HEK293T (cell line): ENCODE measurements at regions not wholly inside any gene's neighbourhood (a gene's known extent, or its start where the extent isn't known, plus 50 kb on each side); places are given as distances from the start of the nearest gene placed in this dataset.

Experiments used
- CTCF ChIA-PET: fragments of 350-600 bp; formaldehyde crosslinking; extraction: SDS; loops from one replicate; lab custom pipeline; 2021; ENCODE audit warnings: antibody characterized with exemption, inconsistent platforms; lab: Yijun Ruan, JAX
- POLR2A ChIA-PET: fragments of 350-600 bp; formaldehyde crosslinking; extraction: SDS; loops from one replicate; lab custom pipeline; 2020; ENCODE audit warnings: antibody characterized with exemption, inconsistent platforms; lab: Yijun Ruan, JAX
- DNase-seq: peaks from one replicate; pipeline ENCODE4 v3.0.0; 2012; ENCODE audit warnings: mixed read lengths; ENCODE audit errors: extremely low spot score
- ARNT ChIP-seq: fragments of 450-650 bp; IDR thresholded peaks from 2 replicates; pipeline ENCODE4 v1.6.1; 2017; ENCODE audit warnings: mild to moderate bottlenecking
- BHLHE40 ChIP-seq: fragments of 450-650 bp; IDR thresholded peaks from 2 replicates; pipeline ENCODE4 v1.6.1; 2016; ENCODE audit warnings: mild to moderate bottlenecking, moderate library complexity, borderline replicate concordance
- CTBP1 ChIP-seq: fragments of 450-650 bp; IDR thresholded peaks from 2 replicates; pipeline ENCODE4 v1.6.1; 2016; ENCODE audit warnings: borderline replicate concordance
- ELF4 ChIP-seq: fragments of 450-650 bp; IDR thresholded peaks from 2 replicates; pipeline ENCODE4 v1.6.1; 2017; ENCODE audit warnings: antibody characterized with exemption
- FOXA1 ChIP-seq: fragments of 450-650 bp; IDR thresholded peaks from 2 replicates; pipeline ENCODE4 v1.6.1; 2016; ENCODE audit warnings: mild to moderate bottlenecking
- FOXK2 ChIP-seq: fragments of 450-650 bp; IDR thresholded peaks from 2 replicates; pipeline ENCODE4 v1.6.1; 2016; ENCODE audit warnings: mild to moderate bottlenecking
- FOXM1 ChIP-seq: fragments of 450-650 bp; IDR thresholded peaks from 2 replicates; pipeline ENCODE4 v1.6.1; 2017; ENCODE audit warnings: mild to moderate bottlenecking, borderline replicate concordance
- HDGF ChIP-seq: fragments of 450-650 bp; IDR thresholded peaks from 2 replicates; pipeline ENCODE4 v1.6.1; 2017; ENCODE audit warnings: antibody characterized with exemption, borderline replicate concordance
- L3MBTL2 ChIP-seq: fragments of 450-650 bp; conservative IDR thresholded peaks from 2 replicates; pipeline ENCODE4 v1.6.1; 2016; ENCODE audit warnings: mild to moderate bottlenecking
- LEF1 ChIP-seq: fragments of 450-650 bp; IDR thresholded peaks from 2 replicates; pipeline ENCODE4 v1.6.1; 2017; ENCODE audit warnings: mild to moderate bottlenecking, borderline replicate concordance
- NFRKB ChIP-seq: fragments of 450-650 bp; IDR thresholded peaks from 2 replicates; pipeline ENCODE4 v1.6.1; 2016; ENCODE audit warnings: mild to moderate bottlenecking, moderate library complexity
- PKNOX1 ChIP-seq: fragments of 450-650 bp; IDR thresholded peaks from 2 replicates; pipeline ENCODE4 v1.6.1; 2016
- SP1 ChIP-seq: fragments of 450-650 bp; IDR thresholded peaks from 2 replicates; pipeline ENCODE4 v1.6.1; 2017
- SUZ12 ChIP-seq: fragments of 450-650 bp; IDR thresholded peaks from 2 replicates; pipeline ENCODE4 v1.6.1; 2016; ENCODE audit warnings: mild to moderate bottlenecking
- TARDBP ChIP-seq: fragments of 450-650 bp; IDR thresholded peaks from 2 replicates; pipeline ENCODE4 v1.6.1; 2016
- ZNF384 ChIP-seq: fragments of 450-650 bp; IDR thresholded peaks from 2 replicates; pipeline ENCODE4 v1.6.1; 2016

- POLR2A ChIA-PET, result no interaction called here
- TF ChIP-seq HDGF, result no peak
- no peak for TF ChIP-seq L3MBTL2
- TF ChIP-seq SP1, result no peak
- no peak for TF ChIP-seq ELF4
- no peak for TF ChIP-seq CTBP1
- TF ChIP-seq FOXM1, result no peak
- no peak for TF ChIP-seq FOXK2
- TF ChIP-seq PKNOX1, result no peak
- no peak for TF ChIP-seq TARDBP
- TF ChIP-seq ZNF384, result no peak
- TF ChIP-seq FOXA1, result no peak
- TF ChIP-seq BHLHE40, result no peak
- TF ChIP-seq NFRKB, result no peak
- no peak for TF ChIP-seq ARNT
- no peak for TF ChIP-seq LEF1
- CTCF ChIA-PET, result no interaction called here
- DNase-seq, result no peak
Observed at GRCh38 chr2:144230033-144230432, 289.9 kb downstream of the ZEB2 start.

- TF ChIP-seq ZNF384 (no peak), L3MBTL2 (no peak), TARDBP (no peak), FOXA1 (no peak), ELF4 (no peak), SP1 (no peak), SUZ12 (no peak), ARNT (no peak)
- ChIA-PET CTCF (no interaction called here), POLR2A (no interaction called here)
- no peak for DNase-seq
Observed at GRCh38 chr2:144229296-144229695, 290.6 kb downstream of the ZEB2 start.

GRCh38 chr2:144227427-144228105 lies 292.4 kb downstream of the ZEB2 start:
- TF ChIP-seq PKNOX1, result no peak
- TF ChIP-seq CTBP1, result no peak
- ChIA-PET POLR2A (no interaction called here), CTCF (interaction anchor here (0.6 kb wide), 1 partner anchor 89 kb away, joined by 3 read pairs; no protein-coding TSS in a partner anchor)
- no peak for DNase-seq

- TF ChIP-seq FOXM1 (no peak), HDGF (no peak), LEF1 (no peak), PKNOX1 (no peak), TARDBP (no peak), FOXK2 (no peak), ZNF384 (no peak)
- ChIA-PET POLR2A (no interaction called here), CTCF (interaction anchor here (1.0 kb wide), 1 partner anchor 12 kb away, joined by 3 read pairs; no protein-coding TSS in a partner anchor)
- DNase-seq, result no peak
Observed at GRCh38 chr2:144225076-144225475, 294.8 kb downstream of the ZEB2 start.

GRCh38 chr2:144224472-144224871 lies 295.4 kb downstream of the ZEB2 start:
- CTCF ChIA-PET, result interaction anchor here (1.0 kb wide), 1 partner anchor 11 kb away, joined by 3 read pairs; no protein-coding TSS in a partner anchor
- POLR2A ChIA-PET, result no interaction called here
- TF ChIP-seq ELF4, result no peak
- TF ChIP-seq SP1, result no peak
- TF ChIP-seq PKNOX1, result no peak
- TF ChIP-seq NFRKB, result no peak
- no peak for TF ChIP-seq L3MBTL2
- no peak for TF ChIP-seq FOXK2
- no peak for TF ChIP-seq ZNF384
- no peak for TF ChIP-seq LEF1
- no peak for TF ChIP-seq TARDBP
- TF ChIP-seq ARNT, result no peak
- no peak for TF ChIP-seq BHLHE40
- DNase-seq, result no peak

GRCh38 chr2:144219979-144220378 lies 299.9 kb downstream of the ZEB2 start:
- TF ChIP-seq L3MBTL2, result no peak
- TF ChIP-seq ARNT, result no peak
- no peak for TF ChIP-seq ELF4
- no peak for TF ChIP-seq TARDBP
- no peak for TF ChIP-seq CTBP1
- no peak for TF ChIP-seq SP1
- TF ChIP-seq NFRKB, result no peak
- TF ChIP-seq ZNF384, result no peak
- TF ChIP-seq FOXA1, result no peak
- no peak for TF ChIP-seq PKNOX1
- TF ChIP-seq BHLHE40, result no peak
- TF ChIP-seq LEF1, result no peak
- TF ChIP-seq HDGF, result no peak
- no peak for TF ChIP-seq FOXM1
- TF ChIP-seq FOXK2, result no peak
- TF ChIP-seq SUZ12, result no peak
- DNase-seq, result no peak
- ChIA-PET CTCF (no interaction called here), POLR2A (no interaction called here)
